ENCODE measurements at regions not wholly inside any gene's neighbourhood (a gene's known extent, or its start where the extent isn't known, plus 50 kb on each side); places are given as distances from the start of the nearest gene placed in this dataset.

DNA sequence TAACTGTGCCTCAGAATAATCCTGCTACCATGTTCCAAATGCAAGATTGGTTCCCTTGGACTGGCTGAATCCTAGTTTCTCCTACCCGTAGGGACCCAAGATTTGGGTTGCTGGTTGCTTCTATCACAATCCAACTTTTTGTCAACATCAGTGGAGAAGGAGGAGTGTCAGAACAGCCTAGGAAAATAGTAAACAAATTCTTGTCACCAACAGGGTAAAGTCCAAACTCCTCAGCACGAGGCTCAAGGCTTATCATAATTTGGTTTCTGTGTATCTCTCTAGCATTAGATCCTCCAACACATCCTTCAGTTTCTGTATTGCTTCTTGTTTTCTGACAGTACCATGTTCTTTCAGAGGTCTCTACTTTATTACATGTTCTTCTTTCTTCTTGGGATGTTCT lies 370.2 kb upstream of the DAB1 start:
- Mint-ChIP-seq H3K36me3 (ENCODE audit: insufficient read depth) (no peaks in the 10 kb centered on the region), H3K4me1 (no peaks in the 10 kb centered on the region), H3K4me3 (no peak overlapping the region), H3K9me3 (peaks cover 11% of the 10 kb centered on the region), H3K27ac (ENCODE audit: low read depth) (no peak overlapping the region), H3K27me3 (peaks cover 14% of the 10 kb centered on the region)
- no peak for ATAC-seq (replicated peaks; ENCODE audit: extremely low read depth, poor library complexity, severe bottlenecking)
- no peak for DNase-seq (ENCODE audit: low spot score in 2 of 2)

GRCh38 chr1:57791497-57791896 lies 367.6 kb upstream of the DAB1 start:
- Mint-ChIP-seq H3K27me3 (peaks cover under 1% of the 10 kb centered on the region), H3K36me3 (ENCODE audit: insufficient read depth) (no peaks in the 10 kb centered on the region), H3K4me3 (no peak overlapping the region), H3K9me3 (peaks cover 6% of the 10 kb centered on the region), H3K4me1 (no peaks in the 10 kb centered on the region), H3K27ac (ENCODE audit: low read depth) (no peak overlapping the region)
- no peak for DNase-seq (ENCODE audit: low spot score in 2 of 2)
- ATAC-seq (replicated peaks; ENCODE audit: extremely low read depth, poor library complexity, severe bottlenecking), result no peak

GRCh38 chr1:57789936-57790335 lies 366.1 kb upstream of the DAB1 start:
- DNase-seq (ENCODE audit: low spot score in 2 of 2) (no peak), ATAC-seq (replicated peaks; ENCODE audit: extremely low read depth, poor library complexity, severe bottlenecking) (no peak)
- Mint-ChIP-seq H3K4me1 (no peaks in the 10 kb centered on the region), H3K27me3 (no peaks in the 10 kb centered on the region), H3K4me3 (no peak overlapping the region), H3K36me3 (ENCODE audit: insufficient read depth) (no peaks in the 10 kb centered on the region), H3K9me3 (peaks cover 6% of the 10 kb centered on the region), H3K27ac (ENCODE audit: low read depth) (no peak overlapping the region)

- H3K4me1 Mint-ChIP-seq, result no peaks in the 10 kb centered on the region
- ATAC-seq (replicated peaks; ENCODE audit: extremely low read depth, poor library complexity, severe bottlenecking), result no peak
- no peak overlapping the region for H3K4me3 Mint-ChIP-seq
- no peak overlapping the region for H3K27ac Mint-ChIP-seq (ENCODE audit: low read depth)
- no peak for DNase-seq (ENCODE audit: low spot score in 2 of 2)
- H3K27me3 Mint-ChIP-seq, result no peaks in the 10 kb centered on the region
- H3K36me3 Mint-ChIP-seq (ENCODE audit: insufficient read depth), result no peaks in the 10 kb centered on the region
- no peaks in the 10 kb centered on the region for H3K9me3 Mint-ChIP-seq
Observed at GRCh38 chr1:57788313-57788712, 364.5 kb upstream of the DAB1 start.

DNA sequence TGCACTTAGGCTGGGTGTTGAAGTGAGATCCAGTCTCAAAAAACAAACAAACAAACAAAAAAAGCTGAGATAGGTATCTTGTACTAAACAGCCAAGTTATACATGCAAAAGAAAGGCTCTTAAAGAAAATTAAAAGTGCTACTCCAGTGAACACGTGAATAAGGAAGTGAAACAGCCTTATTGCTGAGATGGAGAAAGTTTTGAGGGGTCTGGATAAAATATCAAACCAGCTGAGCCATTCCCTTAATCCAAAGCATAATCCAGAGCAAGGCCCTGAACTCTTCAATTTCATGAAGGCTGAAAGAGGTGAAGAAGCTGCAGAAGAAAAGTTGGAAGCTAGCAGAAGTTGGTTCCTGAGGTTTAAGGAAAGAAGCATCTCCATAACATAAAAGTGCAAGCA lies 360.5 kb upstream of the DAB1 start:
- Mint-ChIP-seq H3K36me3 (ENCODE audit: insufficient read depth) (no peaks in the 10 kb centered on the region), H3K27ac (ENCODE audit: low read depth) (no peak overlapping the region), H3K4me1 (no peaks in the 10 kb centered on the region), H3K27me3 (peaks cover 2% of the 10 kb centered on the region), H3K9me3 (no peaks in the 10 kb centered on the region), H3K4me3 (no peak overlapping the region)
- DNase-seq (ENCODE audit: low spot score in 2 of 2) (no peak), ATAC-seq (replicated peaks; ENCODE audit: extremely low read depth, poor library complexity, severe bottlenecking) (no peak)

- no peaks in the 10 kb centered on the region for H3K4me1 Mint-ChIP-seq
- ATAC-seq (replicated peaks; ENCODE audit: extremely low read depth, poor library complexity, severe bottlenecking) (no peak), DNase-seq (ENCODE audit: low spot score in 2 of 2) (no peak)
- no peak overlapping the region for H3K4me3 Mint-ChIP-seq
- H3K36me3 Mint-ChIP-seq (ENCODE audit: insufficient read depth), result no peaks in the 10 kb centered on the region
- H3K27ac Mint-ChIP-seq (ENCODE audit: low read depth), result no peak overlapping the region
- peaks cover 7% of the 10 kb centered on the region for H3K27me3 Mint-ChIP-seq
- H3K9me3 Mint-ChIP-seq, result no peaks in the 10 kb centered on the region
Observed at GRCh38 chr1:57782357-57782756, 358.5 kb upstream of the DAB1 start.

DNA sequence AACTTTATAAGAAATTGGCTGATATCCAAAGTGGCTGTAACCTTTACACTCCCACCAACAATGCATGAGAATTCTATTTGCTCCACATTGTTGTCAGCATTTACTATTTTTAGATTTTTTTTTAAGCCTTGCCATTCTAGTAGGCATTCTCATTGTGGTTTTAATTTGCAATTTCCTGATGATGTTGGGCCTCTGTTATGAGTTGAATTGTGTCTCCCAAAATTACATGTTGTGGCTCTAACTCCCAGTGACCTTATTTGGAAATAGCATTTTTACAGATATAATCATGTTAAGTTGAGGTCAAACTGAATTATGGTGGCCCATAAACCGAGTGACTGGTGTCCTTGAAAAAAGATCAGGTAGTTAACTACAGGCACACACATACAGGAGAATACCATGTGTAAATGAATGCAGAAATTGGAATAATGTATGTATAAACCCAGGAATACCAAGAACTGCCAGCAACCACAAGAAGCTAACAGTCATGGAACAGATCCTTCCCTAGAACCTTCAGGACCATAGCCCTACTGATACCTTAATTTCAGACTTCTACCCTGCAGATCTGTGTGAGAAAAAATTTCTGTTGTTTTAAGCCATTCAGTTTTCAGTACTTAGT lies 348.8 kb upstream of the DAB1 start:
- Mint-ChIP-seq H3K36me3 (ENCODE audit: insufficient read depth) (no peaks in the 10 kb centered on the region), H3K4me1 (no peaks in the 10 kb centered on the region), H3K27ac (ENCODE audit: low read depth) (no peak overlapping the region), H3K9me3 (no peaks in the 10 kb centered on the region), H3K4me3 (no peak overlapping the region), H3K27me3 (no peaks in the 10 kb centered on the region)
- ATAC-seq (replicated peaks; ENCODE audit: extremely low read depth, poor library complexity, severe bottlenecking), result no peak
- DNase-seq (ENCODE audit: low spot score in 2 of 2), result no peak

GRCh38 chr1:57770772-57771171 lies 346.9 kb upstream of the DAB1 start:
- peaks cover 8% of the 10 kb centered on the region for H3K9me3 Mint-ChIP-seq
- peaks cover under 1% of the 10 kb centered on the region for H3K36me3 Mint-ChIP-seq (ENCODE audit: insufficient read depth)
- ATAC-seq (replicated peaks; ENCODE audit: extremely low read depth, poor library complexity, severe bottlenecking) (no peak), DNase-seq (ENCODE audit: low spot score in 2 of 2) (no peak)
- no peak overlapping the region for H3K4me3 Mint-ChIP-seq
- H3K4me1 Mint-ChIP-seq, result no peaks in the 10 kb centered on the region
- H3K27me3 Mint-ChIP-seq, result peaks cover 10% of the 10 kb centered on the region
- H3K27ac Mint-ChIP-seq (ENCODE audit: low read depth), result no peak overlapping the region

GRCh38 chr1:57770236-57770635 lies 346.4 kb upstream of the DAB1 start:
- no peak overlapping the region for H3K4me3 Mint-ChIP-seq

DNA sequence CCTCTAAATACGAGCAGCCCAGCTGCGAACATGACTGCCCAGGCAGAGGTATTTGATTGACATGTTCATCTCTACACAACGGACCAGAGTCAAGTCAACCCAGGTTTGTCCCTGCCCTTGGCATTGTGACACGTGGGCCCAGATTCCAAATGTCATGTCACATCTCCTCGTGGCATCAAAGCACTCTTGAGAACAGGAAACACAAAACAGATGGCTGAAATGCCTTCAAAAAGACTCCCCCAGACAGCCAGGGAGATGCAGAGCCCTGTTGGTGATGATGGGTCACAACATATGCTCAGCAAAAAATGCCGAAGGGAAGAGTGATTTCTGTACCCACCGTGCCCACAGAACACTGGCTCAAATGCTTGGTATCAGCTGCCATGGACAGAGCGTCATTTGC lies 337.8 kb upstream of the DAB1 start:
- Mint-ChIP-seq H3K4me3 (no peak overlapping the region), H3K4me1 (no peaks in the 10 kb centered on the region), H3K9me3 (peaks cover 14% of the 10 kb centered on the region), H3K36me3 (ENCODE audit: insufficient read depth) (peaks cover 2% of the 10 kb centered on the region), H3K27ac (ENCODE audit: low read depth) (no peak overlapping the region), H3K27me3 (peaks cover 4% of the 10 kb centered on the region)
- DNase-seq (ENCODE audit: low spot score in 2 of 2), result no peak
- no peak for ATAC-seq (replicated peaks; ENCODE audit: extremely low read depth, poor library complexity, severe bottlenecking)

More at GRCh38 chr1:57770236-57770635, 346.4 kb upstream of the DAB1 start:
- peaks cover 9% of the 10 kb centered on the region for H3K9me3 Mint-ChIP-seq
- ATAC-seq (replicated peaks; ENCODE audit: extremely low read depth, poor library complexity, severe bottlenecking) (no peak), DNase-seq (ENCODE audit: low spot score in 2 of 2) (no peak)
- peaks cover 2% of the 10 kb centered on the region for H3K36me3 Mint-ChIP-seq (ENCODE audit: insufficient read depth)
- H3K4me1 Mint-ChIP-seq, result no peaks in the 10 kb centered on the region
- peaks cover 10% of the 10 kb centered on the region for H3K27me3 Mint-ChIP-seq
- H3K27ac Mint-ChIP-seq (ENCODE audit: low read depth), result no peak overlapping the region

GRCh38 chr1:57752843-57753242 lies 329.0 kb upstream of the DAB1 start:
- ATAC-seq (replicated peaks; ENCODE audit: extremely low read depth, poor library complexity, severe bottlenecking) (no peak), DNase-seq (ENCODE audit: low spot score in 2 of 2) (no peak)
- Mint-ChIP-seq H3K27ac (ENCODE audit: low read depth) (no peak overlapping the region), H3K4me1 (no peaks in the 10 kb centered on the region), H3K4me3 (no peak overlapping the region), H3K27me3 (peaks cover 9% of the 10 kb centered on the region), H3K9me3 (no peaks in the 10 kb centered on the region), H3K36me3 (ENCODE audit: insufficient read depth) (no peaks in the 10 kb centered on the region)

GRCh38 chr1:57748719-57749118 lies 324.9 kb upstream of the DAB1 start:
- DNase-seq (ENCODE audit: low spot score in 2 of 2) (no peak), ATAC-seq (replicated peaks; ENCODE audit: extremely low read depth, poor library complexity, severe bottlenecking) (no peak)
- Mint-ChIP-seq H3K4me1 (no peaks in the 10 kb centered on the region), H3K4me3 (no peak overlapping the region), H3K9me3 (no peaks in the 10 kb centered on the region), H3K36me3 (ENCODE audit: insufficient read depth) (no peaks in the 10 kb centered on the region), H3K27ac (ENCODE audit: low read depth) (no peak overlapping the region), H3K27me3 (peaks cover 9% of the 10 kb centered on the region)

GRCh38 chr1:57747818-57748217 lies 324.0 kb upstream of the DAB1 start:
- no peak for DNase-seq (ENCODE audit: low spot score in 2 of 2)
- Mint-ChIP-seq H3K4me3 (no peak overlapping the region), H3K4me1 (no peaks in the 10 kb centered on the region), H3K9me3 (no peaks in the 10 kb centered on the region), H3K27me3 (peaks cover 9% of the 10 kb centered on the region), H3K27ac (ENCODE audit: low read depth) (no peak overlapping the region), H3K36me3 (ENCODE audit: insufficient read depth) (no peaks in the 10 kb centered on the region)
- no peak for ATAC-seq (replicated peaks; ENCODE audit: extremely low read depth, poor library complexity, severe bottlenecking)

GRCh38 chr1:57741521-57741920 lies 317.7 kb upstream of the DAB1 start:
- Mint-ChIP-seq H3K27ac (ENCODE audit: low read depth) (no peak overlapping the region), H3K9me3 (no peaks in the 10 kb centered on the region), H3K4me1 (no peaks in the 10 kb centered on the region), H3K4me3 (no peak overlapping the region), H3K36me3 (ENCODE audit: insufficient read depth) (no peaks in the 10 kb centered on the region), H3K27me3 (no peaks in the 10 kb centered on the region)
- ATAC-seq (replicated peaks; ENCODE audit: extremely low read depth, poor library complexity, severe bottlenecking) (no peak), DNase-seq (ENCODE audit: low spot score in 2 of 2) (no peak)

Measured in central memory CD8-positive, alpha-beta T cell (primary cell).